WTC11 (cell line): ENCODE measurements at regions not wholly inside any gene's neighbourhood (a gene's known extent, or its start where the extent isn't known, plus 50 kb on each side); places are given as distances from the start of the nearest gene placed in this dataset.

Experiments
- ATF1 ChIP-seq: sonication (generic); formaldehyde crosslinking; IDR thresholded peaks from 2 replicates; pipeline ENCODE4 v1.8.1; 2023; ENCODE audit warnings: mild to moderate bottlenecking, moderate library complexity, missing genetic modification reagents
- FOXP1 ChIP-seq: sonication (generic); formaldehyde crosslinking; IDR thresholded peaks from 2 replicates; pipeline ENCODE4 v1.8.0; 2022; ENCODE audit warnings: missing genetic modification reagents, mild to moderate bottlenecking, moderate library complexity, borderline replicate concordance

DNA sequence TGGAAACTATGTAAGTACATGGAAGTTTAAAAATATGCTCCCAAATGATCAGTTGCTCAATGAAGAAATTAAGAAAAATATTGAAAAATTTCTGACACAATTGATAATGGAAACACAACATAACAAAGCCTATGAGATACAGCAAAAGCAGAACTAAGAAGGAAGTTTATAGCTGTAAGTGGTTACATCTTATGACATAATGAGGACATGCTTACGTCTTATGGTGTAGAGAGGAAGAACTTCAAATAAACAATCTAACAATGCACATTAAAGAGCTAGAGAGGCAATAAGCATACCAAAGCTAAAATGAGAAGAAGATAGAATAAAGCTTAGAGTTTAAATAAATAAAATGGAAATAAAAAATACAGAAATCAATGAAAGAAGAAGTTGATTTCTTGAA is 50.0 kb upstream of the CEACAM21 start:
- TF ChIP-seq ATF1 (CRISPR knock-in tag): no peak
- no peak for TF ChIP-seq FOXP1 (CRISPR knock-in tag)
